ENCODE measurements at regions not wholly inside any gene's neighbourhood (a gene's known extent, or its start where the extent isn't known, plus 50 kb on each side); places are given as distances from the start of the nearest gene placed in this dataset.

- TF ChIP-seq, protein P1, sequence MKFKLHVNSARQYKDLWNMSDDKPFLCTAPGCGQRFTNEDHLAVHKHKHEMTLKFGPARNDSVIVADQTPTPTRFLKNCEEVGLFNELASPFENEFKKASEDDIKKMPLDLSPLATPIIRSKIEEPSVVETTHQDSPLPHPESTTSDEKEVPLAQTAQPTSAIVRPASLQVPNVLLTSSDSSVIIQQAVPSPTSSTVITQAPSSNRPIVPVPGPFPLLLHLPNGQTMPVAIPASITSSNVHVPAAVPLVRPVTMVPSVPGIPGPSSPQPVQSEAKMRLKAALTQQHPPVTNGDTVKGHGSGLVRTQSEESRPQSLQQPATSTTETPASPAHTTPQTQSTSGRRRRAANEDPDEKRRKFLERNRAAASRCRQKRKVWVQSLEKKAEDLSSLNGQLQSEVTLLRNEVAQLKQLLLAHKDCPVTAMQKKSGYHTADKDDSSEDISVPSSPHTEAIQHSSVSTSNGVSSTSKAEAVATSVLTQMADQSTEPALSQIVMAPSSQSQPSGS (IDR thresholded peaks at IDR 0.05; ENCODE audit: low read length) = no peak
- TF ChIP-seq SAP30 (IDR thresholded peaks at IDR 0.05; ENCODE audit: insufficient read depth, insufficient replicate concordance, low read length) (no peak), KDM5A (IDR thresholded peaks at IDR 0.05; ENCODE audit: low read length) (no peak), SP2 (IDR thresholded peaks at IDR 0.05; ENCODE audit: low read length) (no peak)
Measured at GRCh38 chr4:13731019-13731418, 103.5 kb upstream of the BOD1L1 start (continued).

Data from H1 (cell line).